Loucy (cell line): ENCODE measurements at regions not wholly inside any gene's neighbourhood (a gene's known extent, or its start where the extent isn't known, plus 50 kb on each side); places are given as distances from the start of the nearest gene placed in this dataset.

ENCODE experiments used
- H2AFZ ChIP-seq: fragments of 200-600 bp; sonication (generic); 2 replicates; pipeline ENCODE4 v1.6.0; 2016; ENCODE audit warnings: antibody characterized with exemption, mild to moderate bottlenecking, low read length, moderate library complexity
- H3F3A ChIP-seq: fragments of 200-600 bp; 2 replicates; pipeline ENCODE4 v1.6.0; 2016; ENCODE audit warnings: antibody characterized with exemption, low read depth, mild to moderate bottlenecking
- H3K27me3 ChIP-seq: fragments of 200-600 bp; sonication (generic); 2 replicates; pipeline ENCODE4 v1.6.1; 2014; ENCODE audit warnings: low read length, mild to moderate bottlenecking; ENCODE audit not compliant: insufficient read depth, poor library complexity, severe bottlenecking
- H3K36me3 ChIP-seq: fragments of 200-600 bp; sonication (generic); 2 replicates; pipeline ENCODE4 v1.6.1; 2016; ENCODE audit warnings: low read length; ENCODE audit not compliant: insufficient read depth
- H3K4me1 ChIP-seq: fragments of 200-600 bp; sonication (generic); 2 replicates; pipeline ENCODE4 v1.5.1; 2014; ENCODE audit warnings: low read length, mild to moderate bottlenecking; ENCODE audit not compliant: insufficient read depth, poor library complexity, severe bottlenecking
- H3K4me2 ChIP-seq: fragments of 200-600 bp; sonication (generic); 2 replicates; pipeline ENCODE4 v1.6.0; 2014; ENCODE audit warnings: antibody characterized with exemption, low read length, low read depth, mild to moderate bottlenecking; ENCODE audit not compliant: poor library complexity, severe bottlenecking
- H3K4me3 ChIP-seq: fragments of 200-600 bp; sonication (generic); 2 replicates; pipeline ENCODE4 v1.5.1; 2014; ENCODE audit warnings: low read length, mild to moderate bottlenecking, mixed read lengths; ENCODE audit not compliant: poor library complexity, severe bottlenecking
- H3K79me2 ChIP-seq: fragments of 200-600 bp; sonication (generic); 2 replicates; pipeline ENCODE4 v1.6.1; 2014; ENCODE audit warnings: low read length; ENCODE audit not compliant: insufficient read depth
- H3K9ac ChIP-seq: fragments of 200-600 bp; sonication (generic); 2 replicates; pipeline ENCODE4 v1.6.0; 2014; ENCODE audit warnings: mild to moderate bottlenecking, low read depth, low read length, moderate library complexity; ENCODE audit not compliant: poor library complexity, severe bottlenecking
- H3K9me2 ChIP-seq: fragments of 200-600 bp; sonication (generic); replicated peaks from 2 replicates; pipeline ENCODE4 v1.6.1; 2016; ENCODE audit warnings: low read depth, low read length, mixed read lengths
- H3K9me3 ChIP-seq: fragments of 200-600 bp; sonication (generic); 2 replicates; pipeline ENCODE4 v1.6.1; 2014; ENCODE audit warnings: mild to moderate bottlenecking, antibody characterized with exemption, low read length, low read depth; ENCODE audit not compliant: insufficient read depth
- H4K20me1 ChIP-seq: fragments of 200-600 bp; sonication (generic); 2 replicates; pipeline ENCODE4 v1.6.0; 2014; ENCODE audit warnings: antibody characterized with exemption, low read length, mild to moderate bottlenecking; ENCODE audit not compliant: insufficient read depth, poor library complexity, severe bottlenecking
- EZH2phosphoT487 ChIP-seq: fragments of 200-600 bp; IDR thresholded peaks from 2 replicates; pipeline ENCODE4 v1.6.1; 2018; ENCODE audit warnings: antibody characterized with exemption, mild to moderate bottlenecking, moderate library complexity, borderline replicate concordance
- TF ChIP-seq, protein P1 (sequence below): fragments of 200-600 bp; sonication (generic); conservative IDR thresholded peaks from 2 replicates; pipeline ENCODE4 v1.5.1; 2014; ENCODE audit warnings: mild to moderate bottlenecking, antibody characterized with exemption, low read length

DNA sequence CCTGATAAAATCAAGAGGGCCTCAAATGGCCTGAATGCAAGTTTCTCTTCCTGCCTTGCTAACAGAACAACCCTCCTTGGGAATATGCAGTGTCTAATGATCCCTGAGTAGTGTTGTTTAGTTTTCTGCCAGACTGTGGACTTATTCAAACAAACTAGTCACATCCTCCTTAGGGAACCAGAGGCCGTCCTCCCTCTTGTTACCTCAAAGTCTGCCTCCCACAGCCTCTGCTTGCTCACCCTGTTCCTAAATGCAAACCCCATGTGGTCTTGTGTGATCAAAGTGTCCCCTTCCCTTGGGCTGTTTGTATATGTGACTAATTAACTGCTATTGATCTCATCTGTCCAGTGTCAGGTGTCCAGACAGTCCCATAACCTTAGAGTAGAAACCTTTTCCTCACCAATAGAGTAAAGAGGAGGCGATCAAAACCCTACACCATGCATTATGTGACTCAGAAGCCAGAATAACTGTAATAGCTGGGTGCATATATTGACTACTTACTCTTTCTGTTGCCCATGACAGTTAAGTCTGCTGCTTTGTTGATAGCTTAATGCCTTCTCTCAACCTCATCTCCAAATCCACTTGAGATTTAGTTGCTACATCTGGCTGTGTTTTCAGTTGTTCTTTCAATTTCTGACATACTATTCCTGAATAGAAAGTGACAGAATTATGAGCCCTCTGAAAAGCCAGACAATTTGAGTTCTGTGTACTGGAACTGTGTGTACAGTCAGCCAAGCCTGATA is 473.0 kb upstream of the NWD2 start:
- Histone ChIP-seq H3F3A (no peaks in the 10 kb centered on the region), H3K36me3 (no peaks in the 10 kb centered on the region), H4K20me1 (no peaks in the 10 kb centered on the region), H2AFZ (no peak overlapping the region), H3K4me3 (no peak overlapping the region), H3K27me3 (no peaks in the 10 kb centered on the region), H3K4me2 (no peak overlapping the region), H3K9me2 (no peaks in the 10 kb centered on the region), H3K79me2 (no peaks in the 10 kb centered on the region), H3K9me3 (no peaks in the 10 kb centered on the region), H3K4me1 (no peaks in the 10 kb centered on the region), H3K9ac (no peak overlapping the region)
- TF ChIP-seq EZH2phosphoT487: no peak
- TF ChIP-seq, protein P1, sequence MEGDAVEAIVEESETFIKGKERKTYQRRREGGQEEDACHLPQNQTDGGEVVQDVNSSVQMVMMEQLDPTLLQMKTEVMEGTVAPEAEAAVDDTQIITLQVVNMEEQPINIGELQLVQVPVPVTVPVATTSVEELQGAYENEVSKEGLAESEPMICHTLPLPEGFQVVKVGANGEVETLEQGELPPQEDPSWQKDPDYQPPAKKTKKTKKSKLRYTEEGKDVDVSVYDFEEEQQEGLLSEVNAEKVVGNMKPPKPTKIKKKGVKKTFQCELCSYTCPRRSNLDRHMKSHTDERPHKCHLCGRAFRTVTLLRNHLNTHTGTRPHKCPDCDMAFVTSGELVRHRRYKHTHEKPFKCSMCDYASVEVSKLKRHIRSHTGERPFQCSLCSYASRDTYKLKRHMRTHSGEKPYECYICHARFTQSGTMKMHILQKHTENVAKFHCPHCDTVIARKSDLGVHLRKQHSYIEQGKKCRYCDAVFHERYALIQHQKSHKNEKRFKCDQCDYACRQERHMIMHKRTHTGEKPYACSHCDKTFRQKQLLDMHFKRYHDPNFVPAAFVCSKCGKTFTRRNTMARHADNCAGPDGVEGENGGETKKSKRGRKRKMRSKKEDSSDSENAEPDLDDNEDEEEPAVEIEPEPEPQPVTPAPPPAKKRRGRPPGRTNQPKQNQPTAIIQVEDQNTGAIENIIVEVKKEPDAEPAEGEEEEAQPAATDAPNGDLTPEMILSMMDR: no peak

DNA sequence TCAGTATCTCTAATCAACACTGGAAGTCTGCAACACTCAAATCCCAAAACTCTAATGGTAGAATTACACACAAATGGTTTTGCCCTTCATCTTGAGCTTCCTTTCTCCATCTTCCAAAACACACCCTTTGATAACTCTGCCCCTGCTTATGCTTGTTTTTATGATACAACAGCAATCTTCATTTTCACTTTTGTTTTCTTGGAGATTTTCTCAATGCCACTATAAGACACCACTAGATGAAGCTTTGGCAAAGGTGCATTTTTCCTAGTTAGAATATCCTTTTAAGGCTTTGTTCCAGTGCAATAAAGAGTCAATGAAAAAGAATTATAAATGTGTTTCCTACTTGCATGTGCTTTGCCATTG is 472.4 kb upstream of the NWD2 start:
- TF ChIP-seq, protein P1: no peak
- no peak for TF ChIP-seq EZH2phosphoT487
- no peak overlapping the region for H2AFZ ChIP-seq
- H4K20me1 ChIP-seq: no peaks in the 10 kb centered on the region
- no peaks in the 10 kb centered on the region for H3K36me3 ChIP-seq
- H3K4me2 ChIP-seq: no peak overlapping the region
- H3K9me3 ChIP-seq: no peaks in the 10 kb centered on the region
- no peaks in the 10 kb centered on the region for H3K27me3 ChIP-seq
- H3K9ac ChIP-seq: no peak overlapping the region
- no peak overlapping the region for H3K4me3 ChIP-seq
- no peaks in the 10 kb centered on the region for H3K79me2 ChIP-seq
- H3K9me2 ChIP-seq: no peaks in the 10 kb centered on the region
- H3F3A ChIP-seq: no peaks in the 10 kb centered on the region
- H3K4me1 ChIP-seq: no peaks in the 10 kb centered on the region

- H3K4me1 ChIP-seq: no peaks in the 10 kb centered on the region
- H3K9me2 ChIP-seq: no peaks in the 10 kb centered on the region
- no peaks in the 10 kb centered on the region for H4K20me1 ChIP-seq
- no peaks in the 10 kb centered on the region for H3K79me2 ChIP-seq
- no peak overlapping the region for H3K4me2 ChIP-seq
- H3K27me3 ChIP-seq: no peaks in the 10 kb centered on the region
- TF ChIP-seq EZH2phosphoT487: no peak
- TF ChIP-seq, protein P1: no peak
- no peak overlapping the region for H3K9ac ChIP-seq
- H3F3A ChIP-seq: no peaks in the 10 kb centered on the region
- no peak overlapping the region for H2AFZ ChIP-seq
- H3K4me3 ChIP-seq: no peak overlapping the region
- no peaks in the 10 kb centered on the region for H3K9me3 ChIP-seq
- H3K36me3 ChIP-seq: no peaks in the 10 kb centered on the region
These were observed 471.1 kb upstream of the NWD2 start for GRCh38 chr4:36773467-36773866.
